Endothelial cell of umbilical vein (primary cell): ENCODE measurements at regions not wholly inside any gene's neighbourhood (a gene's known extent, or its start where the extent isn't known, plus 50 kb on each side); places are given as distances from the start of the nearest gene placed in this dataset.

Experiments used
- BruUV-seq: library from RNA; stranded (reverse); fragments of 400-500 nt; replicated peaks from 2 replicates; lab custom pipeline; 2021; lab: Mats Ljungman, UMichigan
- CTCF ChIA-PET: fragments of 300-600, 350-600 bp; sonication (Branson Sonifier 250); formaldehyde crosslinking; loops from one replicate; lab custom pipeline; 2021; ENCODE audit warnings: antibody characterized with exemption, inconsistent platforms; lab: Charles Lee
- POLR2A ChIA-PET: fragments of 300-600, 350-600 bp; sonication (Branson Sonifier 250); formaldehyde crosslinking; loops from one replicate; lab custom pipeline; 2021; ENCODE audit warnings: antibody characterized with exemption, inconsistent platforms; lab: Charles Lee
- DNase-seq: peaks from one replicate; pipeline ENCODE4 v3.0.0-alpha.2; 2011; ENCODE audit warnings: low read depth, low spot score
- FAIRE-seq: peaks from 2 replicates; lab custom pipeline; 2011; peaks lifted over from hg19 to GRCh38; lab: Jason Lieb, UNC
- H2AFZ ChIP-seq: 2 replicates; pipeline ENCODE4 v1.6.0; 2012; ENCODE audit warnings: low read depth, low read length, control low read depth, inconsistent platforms
- H3K27ac ChIP-seq: 2 replicates; pipeline ENCODE4 v1.5.1; 2011; ENCODE audit warnings: low read depth, mild to moderate bottlenecking, control low read depth, low read length, moderate library complexity; ENCODE audit not compliant: insufficient read depth
- H3K27me3 ChIP-seq, 2 experiments: 2 replicates each; pipeline versions ENCODE4 v1.6.0 to v1.6.1; 2011; ENCODE audit warnings: low read length in 2 of 2, mixed read lengths in 1 of 2; ENCODE audit not compliant: control insufficient read depth in 2 of 2, insufficient read depth in 2 of 2
- H3K36me3 ChIP-seq, 2 experiments: 2 replicates in 1 of 2; 3 replicates in 1 of 2; pipeline ENCODE4 v1.5.1; 2011; ENCODE audit warnings: low read length in 2 of 2, mild to moderate bottlenecking in 1 of 2, moderate library complexity in 1 of 2; ENCODE audit not compliant: control insufficient read depth in 2 of 2, insufficient read depth in 2 of 2; ENCODE audit errors: extremely low read depth in 1 of 2
- H3K4me1 ChIP-seq: 3 replicates; pipeline ENCODE4 v1.5.1; 2011; ENCODE audit warnings: mild to moderate bottlenecking, low read length; ENCODE audit not compliant: control insufficient read depth, insufficient read depth; ENCODE audit errors: extremely low read depth
- H3K4me2 ChIP-seq: 2 replicates; pipeline ENCODE4 v1.6.1; 2011; ENCODE audit warnings: low read length, control low read depth, mixed read lengths; ENCODE audit not compliant: insufficient read depth
- H3K4me3 ChIP-seq, 3 experiments: fragments of 200-600 bp in 1 of 3; sonication (generic), shearing (Covaris generic) in 1 of 3; replicated peaks in 1 of 3; 2 replicates each; pipeline ENCODE4 v1.5.1; 2011 to 2016; ENCODE audit warnings: control low read depth in 3 of 3, low read length in 3 of 3, mild to moderate bottlenecking in 2 of 3, inconsistent platforms in 1 of 3, low read depth in 1 of 3, moderate library complexity in 1 of 3; ENCODE audit not compliant: insufficient read depth in 1 of 3
- H3K79me2 ChIP-seq: 2 replicates; pipeline ENCODE4 v1.6.0; 2012; ENCODE audit warnings: low read length, inconsistent platforms; ENCODE audit not compliant: control insufficient read depth, insufficient read depth
- H3K9ac ChIP-seq: replicated peaks from 2 replicates; pipeline ENCODE3; 2011; ENCODE audit warnings: low read length, control low read depth; ENCODE audit not compliant: insufficient read depth; ENCODE audit errors: extremely low read depth
- H3K9me1 ChIP-seq: replicated peaks from 3 replicates; pipeline ENCODE4 v1.6.0; 2011; ENCODE audit warnings: mild to moderate bottlenecking, low read length; ENCODE audit not compliant: control insufficient read depth, insufficient read depth; ENCODE audit errors: extremely low read depth
- H3K9me3 ChIP-seq: replicated peaks from 2 replicates; pipeline ENCODE4 v1.5.1; 2012; ENCODE audit warnings: low read length, inconsistent platforms; ENCODE audit not compliant: control insufficient read depth, insufficient read depth
- H4K20me1 ChIP-seq: replicated peaks from 2 replicates; pipeline ENCODE3; 2011; ENCODE audit warnings: mild to moderate bottlenecking, low read length; ENCODE audit not compliant: control insufficient read depth, insufficient read depth; ENCODE audit errors: extremely low read depth
- EZH2 ChIP-seq: IDR thresholded peaks from 2 replicates; pipeline ENCODE4 v1.6.1; 2012; ENCODE audit warnings: borderline replicate concordance, low read depth, mild to moderate bottlenecking, moderate library complexity, low read length, inconsistent platforms; ENCODE audit not compliant: severe bottlenecking
- FOS ChIP-seq: IDR thresholded peaks from 2 replicates; pipeline ENCODE4 v1.6.1; 2011; ENCODE audit warnings: mild to moderate bottlenecking, low read length, moderate library complexity, borderline replicate concordance; ENCODE audit not compliant: insufficient read depth
- GATA2 ChIP-seq: IDR thresholded peaks from 2 replicates; pipeline ENCODE4 v1.7.0; 2011; ENCODE audit warnings: low read depth, mild to moderate bottlenecking, moderate library complexity, mixed read lengths, low read length; ENCODE audit not compliant: insufficient read length, insufficient read depth
- JUN ChIP-seq: IDR thresholded peaks from 2 replicates; pipeline ENCODE4 v1.6.1; 2011; ENCODE audit warnings: borderline replicate concordance, low read depth; ENCODE audit not compliant: insufficient read length, insufficient read depth
- MAX ChIP-seq: IDR thresholded peaks from 2 replicates; pipeline ENCODE4 v1.6.1; 2011; ENCODE audit not compliant: insufficient read depth, insufficient read length
- MYC ChIP-seq: IDR thresholded peaks from one replicate; pipeline ENCODE4 v1.6.1; 2011; ENCODE audit warnings: mild to moderate bottlenecking, low read depth, low read length
- POLR2A ChIP-seq: IDR thresholded peaks from 2 replicates; pipeline ENCODE4 v1.6.1; 2012; ENCODE audit warnings: low read depth, mild to moderate bottlenecking, control low read depth, low read length
- POLR2AphosphoS5 ChIP-seq: IDR thresholded peaks from 2 replicates; pipeline ENCODE4 v1.6.1; 2012; ENCODE audit warnings: low read depth, mild to moderate bottlenecking, control low read depth, low read length, moderate library complexity; ENCODE audit not compliant: insufficient read depth
- dilution Hi-C: fragments of 300-500 bp; cut with MboI; formaldehyde crosslinking; loops from one replicate; pipeline ENCODE4 v1.15.0; 2019; ENCODE audit warnings: low sequenced_read_pairs; ENCODE audit not compliant: extremely low pct_ligation_motif_present
- intact Hi-C: fragments of 100-400 bp; cut with micrococcal nuclease; formaldehyde crosslinking; loops from one replicate; pipeline ENCODE4 v1.10.0; 2022
- TF ChIP-seq, protein P1 (sequence below), 2 donors: IDR thresholded peaks; 1 replicate in 1 of 2; 2 replicates in 1 of 2; pipeline ENCODE4 v1.5.1; 2011; ENCODE audit warnings: low read length in 2 of 2, mild to moderate bottlenecking in 2 of 2, moderate library complexity in 2 of 2, control low read depth in 1 of 2, inconsistent platforms in 1 of 2, low read depth in 1 of 2; ENCODE audit not compliant: insufficient read depth in 1 of 2; ENCODE audit errors: extremely low read depth in 1 of 2

- Histone ChIP-seq H4K20me1 (no peaks in the 10 kb centered on the region), H3K4me3 (no peak overlapping the region), H3K4me1 (no peaks in the 10 kb centered on the region), H3K9me3 (no peaks in the 10 kb centered on the region), H3K79me2 (no peaks in the 10 kb centered on the region), H3K9me1 (no peaks in the 10 kb centered on the region), H3K27me3 (no peaks in the 10 kb centered on the region), H3K4me2 (no peak overlapping the region), H3K27ac (no peak overlapping the region), H2AFZ (no peak overlapping the region), H3K9ac (no peak overlapping the region), H3K36me3 (no peaks in the 10 kb centered on the region)
- no peak for FAIRE-seq
- CTCF ChIA-PET: interaction anchor here (1.1 kb wide), 1 partner anchor 57 kb away, joined by 3 read pairs; no protein-coding TSS in a partner anchor
- TF ChIP-seq POLR2AphosphoS5 (no peak), FOS (no peak), GATA2 (no peak), EZH2 (no peak), POLR2A (no peak), MYC (no peak), JUN (no peak), MAX (no peak)
- TF ChIP-seq, protein P1, sequence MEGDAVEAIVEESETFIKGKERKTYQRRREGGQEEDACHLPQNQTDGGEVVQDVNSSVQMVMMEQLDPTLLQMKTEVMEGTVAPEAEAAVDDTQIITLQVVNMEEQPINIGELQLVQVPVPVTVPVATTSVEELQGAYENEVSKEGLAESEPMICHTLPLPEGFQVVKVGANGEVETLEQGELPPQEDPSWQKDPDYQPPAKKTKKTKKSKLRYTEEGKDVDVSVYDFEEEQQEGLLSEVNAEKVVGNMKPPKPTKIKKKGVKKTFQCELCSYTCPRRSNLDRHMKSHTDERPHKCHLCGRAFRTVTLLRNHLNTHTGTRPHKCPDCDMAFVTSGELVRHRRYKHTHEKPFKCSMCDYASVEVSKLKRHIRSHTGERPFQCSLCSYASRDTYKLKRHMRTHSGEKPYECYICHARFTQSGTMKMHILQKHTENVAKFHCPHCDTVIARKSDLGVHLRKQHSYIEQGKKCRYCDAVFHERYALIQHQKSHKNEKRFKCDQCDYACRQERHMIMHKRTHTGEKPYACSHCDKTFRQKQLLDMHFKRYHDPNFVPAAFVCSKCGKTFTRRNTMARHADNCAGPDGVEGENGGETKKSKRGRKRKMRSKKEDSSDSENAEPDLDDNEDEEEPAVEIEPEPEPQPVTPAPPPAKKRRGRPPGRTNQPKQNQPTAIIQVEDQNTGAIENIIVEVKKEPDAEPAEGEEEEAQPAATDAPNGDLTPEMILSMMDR (IDR thresholded peaks at IDR 0.05; ENCODE audit: extremely low read depth in 1 of 2, insufficient read depth in 1 of 2, low read depth in 1 of 2, low read length in 2 of 2): no peak
- intact Hi-C loops (no loop called here), dilution Hi-C loops (no loop called here)
- BruUV-seq: no TSS peak
- POLR2A ChIA-PET: no interaction called here
- DNase-seq: no peak
These were observed 159.2 kb downstream of the SLC35B3 start for GRCh38 chr6:8276148-8276547.
